ENCODE measurements at regions not wholly inside any gene's neighbourhood (a gene's known extent, or its start where the extent isn't known, plus 50 kb on each side); places are given as distances from the start of the nearest gene placed in this dataset.

DNA sequence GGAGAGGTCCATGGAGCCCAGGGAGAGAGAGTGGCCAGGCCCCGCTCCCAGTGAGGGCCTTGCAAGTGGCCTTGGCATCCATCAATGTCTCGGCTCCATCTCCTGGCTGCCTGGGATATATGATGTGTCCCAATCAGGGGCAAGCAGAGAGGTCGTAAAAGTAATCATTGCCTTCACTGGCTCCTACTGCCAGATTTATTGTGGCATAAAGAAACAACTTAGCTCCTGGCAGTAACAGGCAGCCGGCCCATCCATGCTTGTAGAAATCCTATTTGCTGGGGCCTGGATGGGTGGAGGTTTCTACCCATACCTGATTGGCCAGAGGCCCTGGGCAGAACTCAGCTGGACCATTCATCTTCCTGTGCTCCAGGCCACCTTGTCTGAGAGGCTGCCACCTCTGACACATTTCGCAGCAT is 272.6 kb downstream of the MATN1 start:
- no peak for DNase-seq (ENCODE audit: low read depth)
- H3K4me3 ChIP-seq (replicated peaks; ENCODE audit: low read depth, low read length): no peak overlapping the region
- TF ChIP-seq, protein P1, sequence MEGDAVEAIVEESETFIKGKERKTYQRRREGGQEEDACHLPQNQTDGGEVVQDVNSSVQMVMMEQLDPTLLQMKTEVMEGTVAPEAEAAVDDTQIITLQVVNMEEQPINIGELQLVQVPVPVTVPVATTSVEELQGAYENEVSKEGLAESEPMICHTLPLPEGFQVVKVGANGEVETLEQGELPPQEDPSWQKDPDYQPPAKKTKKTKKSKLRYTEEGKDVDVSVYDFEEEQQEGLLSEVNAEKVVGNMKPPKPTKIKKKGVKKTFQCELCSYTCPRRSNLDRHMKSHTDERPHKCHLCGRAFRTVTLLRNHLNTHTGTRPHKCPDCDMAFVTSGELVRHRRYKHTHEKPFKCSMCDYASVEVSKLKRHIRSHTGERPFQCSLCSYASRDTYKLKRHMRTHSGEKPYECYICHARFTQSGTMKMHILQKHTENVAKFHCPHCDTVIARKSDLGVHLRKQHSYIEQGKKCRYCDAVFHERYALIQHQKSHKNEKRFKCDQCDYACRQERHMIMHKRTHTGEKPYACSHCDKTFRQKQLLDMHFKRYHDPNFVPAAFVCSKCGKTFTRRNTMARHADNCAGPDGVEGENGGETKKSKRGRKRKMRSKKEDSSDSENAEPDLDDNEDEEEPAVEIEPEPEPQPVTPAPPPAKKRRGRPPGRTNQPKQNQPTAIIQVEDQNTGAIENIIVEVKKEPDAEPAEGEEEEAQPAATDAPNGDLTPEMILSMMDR (IDR thresholded peaks at IDR 0.05; ENCODE audit: low read length, missing control alignments): no peak

GRCh38 chr1:30450148-30450817 is 273.1 kb downstream of the MATN1 start:
- DNase-seq (ENCODE audit: low read depth): no peak
- TF ChIP-seq, protein P1 (IDR thresholded peaks at IDR 0.05; ENCODE audit: low read length, missing control alignments): no peak

GRCh38 chr1:30449428-30450147 is 273.8 kb downstream of the MATN1 start:
- no peak for DNase-seq (ENCODE audit: low read depth)
- no peak overlapping the region for H3K4me3 ChIP-seq (replicated peaks; ENCODE audit: low read depth, low read length)
- TF ChIP-seq, protein P1 (IDR thresholded peaks at IDR 0.05; ENCODE audit: low read length, missing control alignments): no peak

More at GRCh38 chr1:30450148-30450817, 273.1 kb downstream of the MATN1 start:
- H3K4me3 ChIP-seq (replicated peaks; ENCODE audit: low read depth, low read length): no peak overlapping the region

GRCh38 chr1:30449003-30449402 is 274.4 kb downstream of the MATN1 start:
- no peak overlapping the region for H3K4me3 ChIP-seq (replicated peaks; ENCODE audit: low read depth, low read length)
- TF ChIP-seq, protein P1 (IDR thresholded peaks at IDR 0.05; ENCODE audit: low read length, missing control alignments): no peak
- DNase-seq (ENCODE audit: low read depth): no peak

- H3K4me3 ChIP-seq (replicated peaks; ENCODE audit: low read depth, low read length): no peak overlapping the region
- no peak for DNase-seq (ENCODE audit: low read depth)
Measured at GRCh38 chr1:30447701-30448100, 275.7 kb downstream of the MATN1 start.

DNA sequence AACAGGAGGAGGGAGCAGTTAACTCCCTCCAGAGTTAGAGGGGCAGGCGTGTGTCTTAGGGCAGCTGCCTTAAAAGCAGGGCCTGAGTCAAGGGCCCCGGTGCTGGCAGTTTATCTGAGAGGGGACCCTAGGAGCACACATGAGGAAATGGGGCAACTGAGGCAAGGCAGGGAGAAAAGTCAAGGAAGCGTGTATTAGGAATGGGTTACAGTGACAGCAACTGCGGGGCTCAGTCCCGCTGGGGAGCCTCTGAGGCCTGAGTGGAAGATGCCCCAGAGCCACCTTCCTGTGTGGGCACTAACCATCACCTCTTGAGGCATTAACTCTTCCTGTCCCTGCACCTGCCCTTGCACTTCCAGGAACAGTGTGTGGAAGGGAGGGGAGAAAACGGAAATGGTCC is 276.3 kb downstream of the MATN1 start:
- no peak for DNase-seq (ENCODE audit: low read depth)
- H3K4me3 ChIP-seq (replicated peaks; ENCODE audit: low read depth, low read length): no peak overlapping the region
- TF ChIP-seq, protein P1 (IDR thresholded peaks at IDR 0.05; ENCODE audit: low read length, missing control alignments): no peak

More at GRCh38 chr1:30447701-30448100, 275.7 kb downstream of the MATN1 start:
- TF ChIP-seq, protein P1 (IDR thresholded peaks at IDR 0.05; ENCODE audit: low read length, missing control alignments): no peak

Measured in fibroblast of pulmonary artery (primary cell).